CD4-positive, alpha-beta memory T cell (primary cell): ENCODE measurements at regions not wholly inside any gene's neighbourhood (a gene's known extent, or its start where the extent isn't known, plus 50 kb on each side); places are given as distances from the start of the nearest gene placed in this dataset.
"Not testable (repeated sequence)": the region's sequence is repeated elsewhere in the genome, so short reads cannot be mapped to it uniquely, and the experiment has no call there.

ENCODE experiments used
- CTCF ChIA-PET: fragments of 350-600 bp; sonication (Branson Sonifier 250); formaldehyde crosslinking; loops from one replicate; lab custom pipeline; 2021; ENCODE audit warnings: inconsistent platforms; ENCODE audit not compliant: partially characterized antibody; lab: Charles Lee
- POLR2A ChIA-PET: fragments of 350-600 bp; sonication (Branson Sonifier 250); formaldehyde crosslinking; loops from one replicate; lab custom pipeline; 2021; ENCODE audit not compliant: partially characterized antibody; lab: Charles Lee
- DNase-seq, 5 donors: peaks; one replicate each; pipeline versions ENCODE4 v3.0.0 to v3.0.0-alpha.2; 2020 to 2022; ENCODE audit warnings: mixed read lengths in 1 of 5
- H3K27ac ChIP-seq: one replicate; pipeline ENCODE4 v1.7.0; 2013; ENCODE audit warnings: low read depth, low read length
- H3K27me3 ChIP-seq: 2 replicates; pipeline ENCODE4 v1.7.0; 2013; ENCODE audit warnings: mild to moderate bottlenecking, low read length, moderate library complexity; ENCODE audit not compliant: insufficient read depth
- H3K36me3 ChIP-seq: 2 replicates; pipeline ENCODE4 v1.7.0; 2013; ENCODE audit warnings: mild to moderate bottlenecking, low read length, moderate library complexity; ENCODE audit not compliant: insufficient read depth
- H3K4me1 ChIP-seq: 2 replicates; pipeline ENCODE4 v1.7.0; 2013; ENCODE audit warnings: mild to moderate bottlenecking, low read length, moderate library complexity; ENCODE audit not compliant: insufficient read depth
- H3K4me3 ChIP-seq, 2 donors: one replicate each; pipeline ENCODE4 v1.7.0; 2013; ENCODE audit warnings: low read length in 2 of 2, mild to moderate bottlenecking in 1 of 2
- H3K9me3 ChIP-seq, 2 donors: one replicate each; pipeline ENCODE4 v1.7.0; 2013; ENCODE audit warnings: low read length in 2 of 2, control low read depth in 1 of 2; ENCODE audit not compliant: control insufficient read depth in 1 of 2
- H3K27ac Mint-ChIP-seq, 7 donors: one replicate each; pipeline ENCODE4 v1.8.0; 2020 to 2021; ENCODE audit warnings: mixed read lengths in 7 of 7, mild to moderate bottlenecking in 6 of 7, inconsistent platforms in 3 of 7, moderate library complexity in 3 of 7
- H3K27me3 Mint-ChIP-seq, 2 donors: one replicate each; pipeline ENCODE4 v1.8.0; 2020 to 2021; ENCODE audit warnings: mixed read lengths in 2 of 2
- H3K36me3 Mint-ChIP-seq, 2 donors: one replicate each; pipeline ENCODE4 v1.8.0; 2020 to 2021; ENCODE audit warnings: mixed read lengths in 2 of 2, inconsistent platforms in 1 of 2, mild to moderate bottlenecking in 1 of 2
- H3K4me1 Mint-ChIP-seq, 4 donors: one replicate each; pipeline ENCODE4 v1.8.0; 2020 to 2021; ENCODE audit warnings: mixed read lengths in 4 of 4, mild to moderate bottlenecking in 1 of 4
- H3K4me3 Mint-ChIP-seq, 8 donors: one replicate each; pipeline ENCODE4 v1.8.0; 2020 to 2021; ENCODE audit warnings: mixed read lengths in 8 of 8, mild to moderate bottlenecking in 7 of 8, moderate library complexity in 6 of 8, inconsistent platforms in 3 of 8
- H3K9me3 Mint-ChIP-seq, 8 donors: one replicate each; pipeline ENCODE4 v1.8.0; 2020 to 2021; ENCODE audit warnings: mixed read lengths in 8 of 8, mild to moderate bottlenecking in 5 of 8, inconsistent platforms in 3 of 8, moderate library complexity in 1 of 8
- intact Hi-C: fragments of 100-400 bp; cut with micrococcal nuclease; formaldehyde crosslinking; loops from one replicate; pipeline ENCODE4 v1.15.1; 2023

DNA sequence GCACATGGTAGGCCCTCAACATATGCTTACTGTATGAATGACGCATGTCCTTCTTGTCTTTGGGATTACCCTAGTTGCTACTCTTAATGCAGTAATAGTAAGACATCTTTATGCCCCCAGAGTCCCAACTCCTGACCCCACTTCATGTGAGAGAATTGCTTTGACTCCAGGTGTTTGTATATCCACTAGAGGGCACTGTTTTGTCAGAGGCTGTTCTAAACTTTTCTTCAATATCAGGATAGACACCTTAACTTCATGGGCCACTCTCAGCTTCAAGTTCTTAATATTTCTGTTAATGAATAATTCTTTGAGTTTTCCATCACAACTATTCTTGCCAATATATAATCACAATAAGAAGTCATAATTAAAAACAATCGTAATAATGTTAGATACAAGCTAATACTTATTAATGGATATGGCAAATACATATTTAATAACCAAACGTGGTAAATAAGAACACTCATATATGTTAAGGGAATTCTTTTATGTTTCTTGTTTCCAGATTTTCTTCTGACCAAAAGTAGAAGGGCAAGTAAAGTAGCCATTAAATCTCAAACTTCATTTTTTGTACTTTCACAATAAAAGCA lies 337.2 kb upstream of the DNAJC19 start:
- Histone ChIP-seq H3K36me3 (no peaks in the 10 kb centered on the region), H3K4me3 (no peak overlapping the region), H3K27me3 (no peaks in the 10 kb centered on the region), H3K9me3 (no peaks in the 10 kb centered on the region), H3K4me1 (no peaks in the 10 kb centered on the region), H3K27ac (no peak overlapping the region)
- Mint-ChIP-seq H3K27ac (no peak overlapping the region), H3K36me3 (no peaks in the 10 kb centered on the region), H3K27me3 (peaks cover 0 to 3% of the 10 kb centered on the region in 2 donors), H3K9me3 (peaks cover 0 to 18% (median 15%) of the 10 kb centered on the region in 8 donors), H3K4me1 (no peaks in the 10 kb centered on the region), H3K4me3 (no peak overlapping the region)
- intact Hi-C loops = no loop called here
- DNase-seq = peak in 1 of 5 donors; percentile 1
- CTCF ChIA-PET = interaction anchor here (1.3 to 1.5 kb wide), 3 partner anchors 9 to 1357 kb away, joined by 4 to 5 read pairs (median 4); no protein-coding TSS in a partner anchor
- POLR2A ChIA-PET = no interaction called here

DNA sequence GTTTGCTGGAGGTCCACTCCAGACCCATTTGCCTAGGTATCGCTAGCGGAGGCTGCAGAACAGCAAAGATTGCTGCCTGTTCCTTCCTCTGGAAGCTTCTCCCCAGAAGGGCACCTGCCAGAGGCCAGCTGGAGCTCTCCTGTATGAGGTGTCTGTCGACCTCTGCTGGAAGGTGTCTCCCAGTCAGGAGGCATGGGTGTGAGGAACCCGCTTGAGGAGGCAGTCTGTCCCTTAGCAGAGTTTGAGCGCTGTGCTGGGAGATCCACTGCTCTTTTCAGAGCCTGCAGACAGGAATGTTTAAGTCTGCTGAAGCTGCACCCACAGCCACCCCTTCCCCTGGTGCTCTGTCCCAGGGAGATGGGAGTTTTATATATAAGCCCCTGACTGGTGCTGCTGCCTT lies 335.0 kb upstream of the DNAJC19 start:
- peaks cover 0 to 34% (median 26%) of the 10 kb centered on the region in 8 donors for H3K9me3 Mint-ChIP-seq
- DNase-seq, H3K27ac ChIP-seq, intact Hi-C loops, H3K27ac Mint-ChIP-seq, H3K36me3 Mint-ChIP-seq, H3K27me3 ChIP-seq, H3K4me3 Mint-ChIP-seq, H3K9me3 ChIP-seq, H3K4me3 ChIP-seq, H3K36me3 ChIP-seq, H3K4me1 Mint-ChIP-seq, H3K4me1 ChIP-seq, H3K27me3 Mint-ChIP-seq, CTCF ChIA-PET, POLR2A ChIA-PET: not testable (repeated sequence)

DNA sequence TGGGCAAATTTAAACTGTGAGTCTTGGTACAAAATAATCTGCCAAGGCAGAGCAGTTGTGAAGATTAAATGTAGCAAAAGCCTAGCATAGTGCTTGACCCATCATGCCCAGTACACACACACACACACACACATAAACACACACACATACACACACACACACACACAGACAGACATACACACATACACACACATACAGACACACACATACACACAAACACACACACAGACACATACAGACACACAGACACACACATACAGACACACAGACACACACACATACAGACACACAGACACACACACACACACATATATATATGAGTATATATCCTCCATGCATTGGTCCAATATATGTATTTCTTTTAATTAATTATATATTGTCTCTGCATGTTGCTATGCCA lies 328.8 kb upstream of the DNAJC19 start:
- Mint-ChIP-seq H3K9me3 (peaks cover 3 to 45% (median 26%) of the 10 kb centered on the region in 8 donors), H3K36me3 (no peaks in the 10 kb centered on the region), H3K4me1 (no peaks in the 10 kb centered on the region), H3K27me3 (no peaks in the 10 kb centered on the region), H3K27ac (no peak overlapping the region), H3K4me3 (no peak overlapping the region)
- ChIA-PET POLR2A (no interaction called here), CTCF (no interaction called here)
- Histone ChIP-seq H3K4me3 (no peak overlapping the region), H3K27me3 (no peaks in the 10 kb centered on the region), H3K27ac (no peak overlapping the region), H3K4me1 (no peaks in the 10 kb centered on the region), H3K36me3 (no peaks in the 10 kb centered on the region), H3K9me3 (no peaks in the 10 kb centered on the region)
- intact Hi-C loops = no loop called here
- DNase-seq = no peak

DNA sequence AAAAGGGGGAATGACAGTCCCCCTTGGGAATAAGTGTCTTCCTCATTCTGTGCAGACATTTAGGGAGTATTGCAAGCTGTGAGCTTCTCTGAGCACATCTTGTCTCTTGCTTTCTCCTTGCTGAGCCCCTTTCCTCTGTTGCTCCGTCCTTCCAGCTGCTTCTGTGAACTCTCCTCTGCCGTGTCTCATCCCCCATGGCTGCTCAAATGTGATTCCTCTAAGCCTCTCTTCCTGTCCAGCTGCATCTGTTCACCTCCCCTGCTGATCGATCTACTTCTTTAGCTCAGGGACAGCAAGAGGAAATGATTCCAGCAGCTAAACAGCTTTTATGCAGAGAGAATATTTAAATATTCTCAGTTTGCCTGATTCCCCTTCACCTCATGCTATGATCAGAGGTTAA lies 328.0 kb upstream of the DNAJC19 start:
- no peak overlapping the region for H3K4me3 Mint-ChIP-seq
- H3K9me3 ChIP-seq = no peaks in the 10 kb centered on the region
- no peaks in the 10 kb centered on the region for H3K36me3 Mint-ChIP-seq
- H3K27ac ChIP-seq = no peak overlapping the region
- H3K4me1 ChIP-seq = no peaks in the 10 kb centered on the region
- no peaks in the 10 kb centered on the region for H3K36me3 ChIP-seq
- no peaks in the 10 kb centered on the region for H3K27me3 ChIP-seq
- ChIA-PET CTCF (interaction anchor here (0.9 kb wide), 1 partner anchor 10 kb away, joined by 4 read pairs; no protein-coding TSS in a partner anchor), POLR2A (no interaction called here)
- no peak overlapping the region for H3K27ac Mint-ChIP-seq
- intact Hi-C loops = no loop called here
- DNase-seq = no peak
- H3K4me3 ChIP-seq = no peak overlapping the region
- H3K4me1 Mint-ChIP-seq = no peaks in the 10 kb centered on the region
- peaks cover 3 to 38% (median 21%) of the 10 kb centered on the region in 8 donors for H3K9me3 Mint-ChIP-seq
- H3K27me3 Mint-ChIP-seq = no peaks in the 10 kb centered on the region

DNA sequence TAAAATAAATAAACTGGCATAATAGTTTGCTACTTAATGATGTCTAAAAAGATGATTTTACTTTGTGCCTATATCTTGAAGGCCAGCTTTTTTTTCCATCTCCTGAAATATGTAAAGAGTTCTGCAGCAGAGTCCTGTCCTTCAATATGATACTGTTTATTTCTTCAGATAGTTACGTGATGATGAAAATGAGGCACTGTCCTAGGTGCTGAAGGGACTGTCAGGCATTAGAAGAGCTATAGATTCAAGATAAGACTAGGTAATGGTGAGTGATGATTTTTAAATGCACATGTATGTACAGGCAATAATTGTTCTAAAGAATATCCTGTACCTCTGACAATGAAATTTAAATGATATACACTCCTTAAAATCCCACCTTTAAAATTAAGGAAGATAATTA lies 326.9 kb upstream of the DNAJC19 start:
- ChIA-PET CTCF (no interaction called here), POLR2A (no interaction called here)
- H3K27ac ChIP-seq = no peak overlapping the region

DNA sequence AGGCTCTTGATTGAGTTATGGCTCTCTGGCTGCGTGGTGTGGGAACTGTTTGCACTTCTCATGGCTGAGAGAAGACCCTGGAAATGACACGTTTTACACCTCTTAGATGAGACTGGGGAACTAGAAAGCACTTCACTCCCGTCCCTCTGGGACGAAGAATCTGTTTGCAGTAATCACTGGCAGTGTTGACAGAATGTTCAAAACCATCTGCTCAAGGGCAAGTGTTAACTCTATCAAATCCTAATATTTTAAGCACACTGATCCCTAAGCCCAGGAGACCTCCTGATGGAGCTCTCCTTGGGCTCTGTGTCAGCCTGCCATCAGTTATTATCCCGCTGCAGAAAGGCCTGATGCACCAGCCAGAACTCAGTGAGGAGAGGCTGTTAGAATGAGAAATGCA lies 323.8 kb upstream of the DNAJC19 start:
- Mint-ChIP-seq H3K9me3 (peaks cover 0 to 11% (median 3%) of the 10 kb centered on the region in 8 donors), H3K27ac (no peak overlapping the region), H3K27me3 (no peaks in the 10 kb centered on the region), H3K4me1 (no peaks in the 10 kb centered on the region), H3K4me3 (no peak overlapping the region), H3K36me3 (no peaks in the 10 kb centered on the region)
- CTCF ChIA-PET = no interaction called here
- Histone ChIP-seq H3K27me3 (no peaks in the 10 kb centered on the region), H3K36me3 (no peaks in the 10 kb centered on the region), H3K9me3 (no peaks in the 10 kb centered on the region), H3K27ac (no peak overlapping the region), H3K4me1 (no peaks in the 10 kb centered on the region), H3K4me3 (no peak overlapping the region)
- no peak for DNase-seq
- intact Hi-C loops = no loop called here
- POLR2A ChIA-PET = no interaction called here

More for the DNA sequence above, 326.9 kb upstream of the DNAJC19 start:
- intact Hi-C loops = no loop called here
- Mint-ChIP-seq H3K36me3 (no peaks in the 10 kb centered on the region), H3K27me3 (no peaks in the 10 kb centered on the region), H3K4me1 (no peaks in the 10 kb centered on the region), H3K27ac (no peak overlapping the region), H3K4me3 (no peak overlapping the region), H3K9me3 (peaks cover 3 to 28% (median 14%) of the 10 kb centered on the region in 8 donors)
- Histone ChIP-seq H3K36me3 (no peaks in the 10 kb centered on the region), H3K4me3 (no peak overlapping the region), H3K9me3 (no peaks in the 10 kb centered on the region), H3K27me3 (no peaks in the 10 kb centered on the region), H3K4me1 (no peaks in the 10 kb centered on the region)
- DNase-seq = no peak

DNA sequence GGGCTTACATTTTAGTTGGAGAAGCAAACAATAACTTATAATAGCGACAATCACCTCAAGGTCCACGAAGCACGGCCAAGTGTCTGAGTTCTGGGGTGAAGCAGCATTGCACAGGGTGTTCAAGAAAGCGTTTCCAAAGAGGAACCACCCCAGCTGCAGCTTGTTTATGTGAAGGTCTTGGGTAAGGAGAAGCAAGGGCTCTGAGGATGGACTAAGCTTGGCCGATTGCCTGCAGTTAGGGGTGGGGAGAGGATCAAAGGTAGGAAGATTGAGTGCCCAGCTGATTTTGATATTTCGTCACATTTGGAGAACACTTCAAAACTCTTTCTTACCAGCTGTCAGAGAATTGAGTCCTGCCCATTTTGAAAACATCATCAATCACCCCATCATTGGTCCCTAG lies 321.6 kb upstream of the DNAJC19 start:
- Histone ChIP-seq H3K4me1 (no peaks in the 10 kb centered on the region), H3K36me3 (no peaks in the 10 kb centered on the region), H3K27me3 (no peaks in the 10 kb centered on the region), H3K27ac (no peak overlapping the region), H3K9me3 (no peaks in the 10 kb centered on the region), H3K4me3 (no peak overlapping the region)
- ChIA-PET CTCF (interaction anchor here (0.6 kb wide), 1 partner anchor 165 kb away, joined by 3 read pairs; no protein-coding TSS in a partner anchor), POLR2A (no interaction called here)
- Mint-ChIP-seq H3K27ac (no peak overlapping the region), H3K9me3 (peaks cover 0 to 12% (median 4%) of the 10 kb centered on the region in 8 donors), H3K36me3 (no peaks in the 10 kb centered on the region), H3K27me3 (no peaks in the 10 kb centered on the region), H3K4me1 (no peaks in the 10 kb centered on the region), H3K4me3 (no peak overlapping the region)
- no peak for DNase-seq
- intact Hi-C loops = no loop called here
